HEK293 (cell line): ENCODE measurements at regions not wholly inside any gene's neighbourhood (a gene's known extent, or its start where the extent isn't known, plus 50 kb on each side); places are given as distances from the start of the nearest gene placed in this dataset.

Experiments
- CTCF ChIA-PET: fragments of 350-600 bp; formaldehyde crosslinking; extraction: SDS; loops from one replicate; lab custom pipeline; 2021; ENCODE audit warnings: antibody characterized with exemption; lab: Yijun Ruan, JAX
- POLR2A ChIA-PET: fragments of 300-600 bp; formaldehyde crosslinking; extraction: SDS; loops from one replicate; lab custom pipeline; 2020; ENCODE audit warnings: antibody characterized with exemption, inconsistent platforms; lab: Yijun Ruan, JAX
- H3K27ac ChIP-seq: fragments of 200-500 bp; sonication (Bioruptor generic); 2 replicates; pipeline ENCODE4 v1.5.1; 2014; ENCODE audit warnings: low read depth, low read length, control low read depth, inconsistent platforms; ENCODE audit errors: extremely low read depth
- H3K36me3 ChIP-seq, 2 experiments: fragments of 200-500 bp in 1 of 2; sonication (Bioruptor generic) in 1 of 2; 1 replicate in 1 of 2; 2 replicates in 1 of 2; pipeline ENCODE4 v1.5.1; 2014 to 2017; ENCODE audit warnings: inconsistent platforms in 2 of 2, low read length in 2 of 2; ENCODE audit not compliant: control insufficient read depth in 2 of 2, insufficient read depth in 1 of 2
- H3K4me1 ChIP-seq: fragments of 200-500 bp; sonication (Bioruptor generic); 2 replicates; pipeline ENCODE4 v1.5.1; 2014; ENCODE audit warnings: mild to moderate bottlenecking, low read length, inconsistent platforms; ENCODE audit not compliant: control insufficient read depth, insufficient read depth
- H3K4me3 ChIP-seq: 2 replicates; pipeline ENCODE4 v1.5.1; 2011; ENCODE audit warnings: low read depth, mild to moderate bottlenecking, control low read depth, low read length, moderate library complexity
- H3K9me3 ChIP-seq: fragments of 200-500 bp; sonication (Bioruptor generic); 2 replicates; pipeline ENCODE4 v1.5.1; 2014; ENCODE audit warnings: low read depth, low read length, inconsistent platforms; ENCODE audit not compliant: control insufficient read depth, insufficient read depth
- FEZF1 ChIP-seq: fragments of 450-650 bp; formaldehyde crosslinking; IDR thresholded peaks from 2 replicates; pipeline ENCODE4 v1.5.1; 2016; ENCODE audit warnings: missing biosample characterization, missing genetic modification characterization
- HOXC10 ChIP-seq: sonication (generic); formaldehyde crosslinking; IDR thresholded peaks from 2 replicates; pipeline ENCODE4 v1.8.1; 2023; ENCODE audit warnings: mild to moderate bottlenecking, missing genetic modification reagents
- HOXD13 ChIP-seq: sonication (generic); formaldehyde crosslinking; IDR thresholded peaks from 2 replicates; pipeline ENCODE4 v1.8.0; 2022; ENCODE audit warnings: missing genetic modification reagents, borderline replicate concordance
- KLF16 ChIP-seq: fragments of 450-650 bp; formaldehyde crosslinking; IDR thresholded peaks from 2 replicates; pipeline ENCODE4 v1.5.1; 2017; ENCODE audit warnings: missing biosample characterization, missing genetic modification characterization
- PRDM4 ChIP-seq: fragments of 450-650 bp; formaldehyde crosslinking; IDR thresholded peaks from 2 replicates; pipeline ENCODE4 v1.5.1; 2017; ENCODE audit warnings: missing biosample characterization, missing genetic modification characterization
- YY2 ChIP-seq: fragments of 450-650 bp; formaldehyde crosslinking; IDR thresholded peaks from 2 replicates; pipeline ENCODE4 v1.5.1; 2016; ENCODE audit warnings: missing biosample characterization, missing genetic modification characterization
- ZBTB6 ChIP-seq: fragments of 450-650 bp; formaldehyde crosslinking; IDR thresholded peaks from 2 replicates; pipeline ENCODE4 v1.5.1; 2017; ENCODE audit warnings: missing biosample characterization, missing genetic modification characterization
- ZNF169 ChIP-seq: fragments of 450-650 bp; formaldehyde crosslinking; IDR thresholded peaks from 2 replicates; pipeline ENCODE4 v1.5.1; 2016; ENCODE audit warnings: missing biosample characterization, missing genetic modification characterization
- ZNF19 ChIP-seq: fragments of 450-650 bp; formaldehyde crosslinking; IDR thresholded peaks from 2 replicates; pipeline ENCODE4; 2016; ENCODE audit warnings: missing biosample characterization, missing genetic modification characterization, low read depth
- ZNF266 ChIP-seq: fragments of 450-650 bp; formaldehyde crosslinking; IDR thresholded peaks from 2 replicates; pipeline ENCODE4 v1.5.1; 2016; ENCODE audit warnings: missing biosample characterization, missing genetic modification characterization, low read depth
- ZNF280D ChIP-seq: fragments of 450-650 bp; formaldehyde crosslinking; IDR thresholded peaks from 2 replicates; pipeline ENCODE4 v1.5.1; 2016; ENCODE audit warnings: missing biosample characterization, missing genetic modification characterization
- ZNF354C ChIP-seq: fragments of 450-650 bp; formaldehyde crosslinking; IDR thresholded peaks from 2 replicates; pipeline ENCODE4 v1.5.1; 2016; ENCODE audit warnings: missing biosample characterization, missing genetic modification characterization, low read depth, borderline replicate concordance
- ZNF560 ChIP-seq: fragments of 450-650 bp; formaldehyde crosslinking; IDR thresholded peaks from 2 replicates; pipeline ENCODE4 v1.5.1; 2017; ENCODE audit warnings: missing biosample characterization, missing genetic modification characterization, borderline replicate concordance
- ZNF670 ChIP-seq: fragments of 450-650 bp; formaldehyde crosslinking; IDR thresholded peaks from 2 replicates; pipeline ENCODE4 v1.5.1; 2016; ENCODE audit warnings: missing biosample characterization, missing genetic modification characterization, low read depth
- ZNF701 ChIP-seq: fragments of 450-650 bp; formaldehyde crosslinking; IDR thresholded peaks from 2 replicates; pipeline ENCODE4 v1.5.1; 2016; ENCODE audit warnings: missing biosample characterization, missing genetic modification characterization
- ZNF777 ChIP-seq: fragments of 450-650 bp; formaldehyde crosslinking; IDR thresholded peaks from 2 replicates; pipeline ENCODE4 v1.5.1; 2017; ENCODE audit warnings: missing biosample characterization, missing genetic modification characterization, borderline replicate concordance
- ZNF791 ChIP-seq: fragments of 450-650 bp; formaldehyde crosslinking; IDR thresholded peaks from 2 replicates; pipeline ENCODE4 v1.5.1; 2016; ENCODE audit warnings: missing biosample characterization, missing genetic modification characterization
- ZNF843 ChIP-seq: fragments of 450-650 bp; formaldehyde crosslinking; IDR thresholded peaks from 2 replicates; pipeline ENCODE4 v1.5.1; 2016; ENCODE audit warnings: missing biosample characterization, missing genetic modification characterization
- TF ChIP-seq, protein P1 (sequence below): fragments of 450-650 bp; formaldehyde crosslinking; IDR thresholded peaks from 2 replicates; pipeline ENCODE4 v1.5.1; 2016; ENCODE audit warnings: missing biosample characterization, missing genetic modification characterization
- TF ChIP-seq, protein P2 (sequence below): fragments of 450-650 bp; IDR thresholded peaks from 2 replicates; pipeline ENCODE4 v1.5.1; 2018; ENCODE audit warnings: missing biosample characterization, mild to moderate bottlenecking, missing genetic modification characterization

DNA sequence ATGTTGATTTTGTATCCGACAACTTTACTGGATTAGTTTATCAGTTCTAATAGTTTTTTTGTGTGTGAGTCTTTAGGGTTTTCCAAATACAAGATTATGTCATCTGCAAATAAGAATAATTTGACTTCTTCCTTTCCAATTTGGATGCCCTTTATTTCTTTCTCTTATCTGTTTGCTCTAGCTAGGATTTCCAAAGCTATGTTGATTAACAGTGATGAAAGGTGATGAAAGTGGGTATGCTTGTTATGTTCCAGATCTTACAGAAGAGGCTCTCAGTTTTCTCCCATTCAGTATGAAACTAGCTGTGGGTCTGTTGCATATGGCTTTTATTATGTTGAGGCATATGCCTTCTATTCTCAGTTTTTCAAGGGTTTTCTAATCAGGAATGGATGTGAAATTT is 56.4 kb upstream of the CHRNB4 start:
- ChIA-PET CTCF (interaction anchor here (0.7 to 3.5 kb wide), 3 partner anchors 12 to 58 kb away, joined by 4 to 16 read pairs (median 5); no protein-coding TSS in a partner anchor), POLR2A (no interaction called here)
- H3K27ac ChIP-seq: no peak overlapping the region
- no peaks in the 10 kb centered on the region for H3K4me1 ChIP-seq
- no peak overlapping the region for H3K4me3 ChIP-seq
- H3K9me3 ChIP-seq: no peaks in the 10 kb centered on the region
- H3K36me3 ChIP-seq: no peaks in the 10 kb centered on the region
- TF ChIP-seq ZNF843 (tag by site-specific recombination) (no peak), FEZF1 (tag by site-specific recombination) (no peak), ZNF701 (tag by site-specific recombination) (no peak), ZBTB6 (tag by site-specific recombination) (no peak), ZNF266 (tag by site-specific recombination) (no peak), PRDM4 (no peak), ZNF169 (tag by site-specific recombination) (no peak), HOXD13 (no peak), ZNF560 (tag by site-specific recombination) (no peak), HOXC10 (CRISPR knock-in tag) (no peak), ZNF19 (tag by site-specific recombination) (no peak), ZNF777 (tag by site-specific recombination) (no peak), ZNF354C (tag by site-specific recombination) (no peak), KLF16 (no peak), ZNF670 (no peak), ZNF791 (tag by site-specific recombination) (no peak), ZNF280D (no peak), YY2 (no peak)
- TF ChIP-seq, protein P1, sequence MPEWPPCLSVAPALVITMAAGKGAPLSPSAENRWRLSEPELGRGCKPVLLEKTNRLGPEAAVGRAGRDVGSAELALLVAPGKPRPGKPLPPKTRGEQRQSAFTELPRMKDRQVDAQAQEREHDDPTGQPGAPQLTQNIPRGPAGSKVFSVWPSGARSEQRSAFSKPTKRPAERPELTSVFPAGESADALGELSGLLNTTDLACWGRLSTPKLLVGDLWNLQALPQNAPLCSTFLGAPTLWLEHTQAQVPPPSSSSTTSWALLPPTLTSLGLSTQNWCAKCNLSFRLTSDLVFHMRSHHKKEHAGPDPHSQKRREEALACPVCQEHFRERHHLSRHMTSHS (tag by site-specific recombination): no peak
- TF ChIP-seq, protein P2, sequence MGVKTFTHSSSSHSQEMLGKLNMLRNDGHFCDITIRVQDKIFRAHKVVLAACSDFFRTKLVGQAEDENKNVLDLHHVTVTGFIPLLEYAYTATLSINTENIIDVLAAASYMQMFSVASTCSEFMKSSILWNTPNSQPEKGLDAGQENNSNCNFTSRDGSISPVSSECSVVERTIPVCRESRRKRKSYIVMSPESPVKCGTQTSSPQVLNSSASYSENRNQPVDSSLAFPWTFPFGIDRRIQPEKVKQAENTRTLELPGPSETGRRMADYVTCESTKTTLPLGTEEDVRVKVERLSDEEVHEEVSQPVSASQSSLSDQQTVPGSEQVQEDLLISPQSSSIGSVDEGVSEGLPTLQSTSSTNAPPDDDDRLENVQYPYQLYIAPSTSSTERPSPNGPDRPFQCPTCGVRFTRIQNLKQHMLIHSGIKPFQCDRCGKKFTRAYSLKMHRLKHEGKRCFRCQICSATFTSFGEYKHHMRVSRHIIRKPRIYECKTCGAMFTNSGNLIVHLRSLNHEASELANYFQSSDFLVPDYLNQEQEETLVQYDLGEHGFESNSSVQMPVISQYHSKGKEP (tag by site-specific recombination): no peak
